Liver (tissue), 2 donors: ENCODE measurements at regions not wholly inside any gene's neighbourhood (a gene's known extent, or its start where the extent isn't known, plus 50 kb on each side); places are given as distances from the start of the nearest gene placed in this dataset.

Source experiments
- CTCF ChIP-seq: fragments of 150-350 bp; IDR thresholded peaks from 2 replicates; pipeline ENCODE4 v1.5.1; 2017; ENCODE audit warnings: improper control_type of control experiment, low read depth, low read length; ENCODE audit not compliant: missing input control
- MAX ChIP-seq: IDR thresholded peaks from 2 replicates; pipeline ENCODE4 v1.6.1; 2016; ENCODE audit warnings: antibody characterized with exemption
- donor health status: healthy.

- TF ChIP-seq CTCF (no peak), MAX (no peak)
These were observed 1420.1 kb upstream of the TENM3 start for GRCh38 chr4:180823108-180823507.
